HUES6 (cell line): ENCODE measurements at regions not wholly inside any gene's neighbourhood (a gene's known extent, or its start where the extent isn't known, plus 50 kb on each side); places are given as distances from the start of the nearest gene placed in this dataset.

Experiments
- H3K27ac ChIP-seq: 2 replicates; pipeline ENCODE4 v1.7.0; 2013; ENCODE audit warnings: low read depth, mild to moderate bottlenecking, low read length, inconsistent platforms
- H3K27me3 ChIP-seq: 2 replicates; pipeline ENCODE4 v1.6.1; 2013; ENCODE audit warnings: low read length; ENCODE audit not compliant: control insufficient read depth, insufficient read depth
- H3K36me3 ChIP-seq: 2 replicates; pipeline ENCODE4 v1.6.1; 2013; ENCODE audit warnings: low read length; ENCODE audit not compliant: control insufficient read depth, insufficient read depth
- H3K4me1 ChIP-seq: 2 replicates; pipeline ENCODE4 v1.6.1; 2013; ENCODE audit warnings: low read length; ENCODE audit not compliant: control insufficient read depth, insufficient read depth
- H3K4me3 ChIP-seq: 2 replicates; pipeline ENCODE4 v1.5.1; 2013; ENCODE audit warnings: low read depth, low read length
- H3K9ac ChIP-seq: one replicate; pipeline ENCODE4 v1.6.1; 2013; ENCODE audit warnings: mild to moderate bottlenecking, low read length
- H3K9me3 ChIP-seq: 2 replicates; pipeline ENCODE4 v1.6.1; 2013; ENCODE audit warnings: low read depth, low read length; ENCODE audit not compliant: control insufficient read depth, insufficient read depth

- peaks cover 21% of the 10 kb centered on the region for H3K4me1 ChIP-seq
- H3K9me3 ChIP-seq = no peaks in the 10 kb centered on the region
- H3K27ac ChIP-seq = peak overlapping the region; percentile 14; the same call in 1 of the 2 replicates
- H3K9ac ChIP-seq = no peak overlapping the region
- no peak overlapping the region for H3K4me3 ChIP-seq
- H3K27me3 ChIP-seq = no peaks in the 10 kb centered on the region
- H3K36me3 ChIP-seq = no peaks in the 10 kb centered on the region
Observed at GRCh38 chr9:71245651-71246050, 124.2 kb upstream of the TRPM3 start.

- H3K4me3 ChIP-seq = no peak overlapping the region
- no peak overlapping the region for H3K9ac ChIP-seq
- no peaks in the 10 kb centered on the region for H3K27me3 ChIP-seq
- H3K27ac ChIP-seq = no peak overlapping the region
- peaks cover 22% of the 10 kb centered on the region for H3K4me1 ChIP-seq
- no peaks in the 10 kb centered on the region for H3K36me3 ChIP-seq
- no peaks in the 10 kb centered on the region for H3K9me3 ChIP-seq
Observed at GRCh38 chr9:71243951-71244350, 122.5 kb upstream of the TRPM3 start.

DNA sequence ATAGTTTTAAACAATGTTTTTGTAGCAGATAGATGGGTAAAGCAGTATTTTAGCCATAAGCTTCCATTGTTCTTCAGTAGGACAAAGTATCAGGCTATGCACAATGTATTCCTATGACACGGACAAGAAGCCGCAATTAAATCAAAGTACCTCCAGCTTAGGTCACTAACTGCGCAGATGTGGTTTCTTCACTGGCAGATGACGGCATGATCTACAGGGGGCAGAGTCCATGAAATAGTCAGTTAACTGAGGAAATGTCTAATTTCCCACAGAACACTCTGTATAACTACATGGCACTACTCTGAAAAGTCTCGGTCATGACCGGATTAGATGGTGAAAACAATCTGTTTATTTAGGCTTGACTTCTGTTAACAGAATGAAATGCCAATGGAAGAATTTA, 120.7 kb upstream of the TRPM3 start:
- no peaks in the 10 kb centered on the region for H3K27me3 ChIP-seq
- H3K36me3 ChIP-seq = no peaks in the 10 kb centered on the region
- H3K9ac ChIP-seq = no peak overlapping the region
- no peak overlapping the region for H3K4me3 ChIP-seq
- H3K4me1 ChIP-seq = peaks cover 22% of the 10 kb centered on the region
- no peak overlapping the region for H3K27ac ChIP-seq
- no peaks in the 10 kb centered on the region for H3K9me3 ChIP-seq

GRCh38 chr9:71237051-71237450, 115.6 kb upstream of the TRPM3 start:
- Histone ChIP-seq H3K9me3 (no peaks in the 10 kb centered on the region), H3K27ac (no peak overlapping the region), H3K4me1 (peaks cover 6% of the 10 kb centered on the region; the same call in 1 of the 2 replicates), H3K4me3 (no peak overlapping the region), H3K27me3 (no peaks in the 10 kb centered on the region), H3K36me3 (no peaks in the 10 kb centered on the region), H3K9ac (no peak overlapping the region)

GRCh38 chr9:71233646-71234045, 112.2 kb upstream of the TRPM3 start:
- Histone ChIP-seq H3K36me3 (no peaks in the 10 kb centered on the region), H3K4me1 (no peaks in the 10 kb centered on the region), H3K9me3 (no peaks in the 10 kb centered on the region), H3K9ac (no peak overlapping the region), H3K27me3 (no peaks in the 10 kb centered on the region), H3K4me3 (no peak overlapping the region), H3K27ac (no peak overlapping the region)

DNA sequence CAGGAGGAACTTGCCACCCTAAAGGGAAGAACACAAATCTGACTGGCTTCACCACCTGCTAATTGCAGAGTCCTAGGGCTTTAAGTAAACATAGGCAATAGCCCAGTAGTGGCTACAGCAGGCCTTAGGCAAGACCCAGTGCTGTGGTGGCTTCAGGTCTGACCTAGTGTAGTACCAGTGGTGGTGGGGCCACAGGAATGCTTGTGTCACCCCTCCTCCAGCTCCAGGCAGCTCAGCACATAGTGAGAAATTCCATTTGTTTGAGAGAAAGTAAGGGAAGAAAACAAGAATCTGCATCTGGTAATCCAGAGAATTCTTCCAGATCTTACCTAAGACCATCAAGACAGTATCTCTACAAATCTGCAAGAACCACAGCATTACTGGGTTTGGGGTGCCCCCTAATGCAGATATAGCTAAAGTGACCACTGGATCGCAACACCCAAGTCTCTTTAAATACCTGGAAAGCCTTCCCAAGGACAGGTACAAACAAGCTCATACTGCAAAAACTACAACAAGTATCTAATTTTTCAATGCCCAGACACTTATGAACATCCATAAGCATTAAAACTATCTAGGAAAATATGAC, 102.6 kb upstream of the TRPM3 start:
- H3K9me3 ChIP-seq = no peaks in the 10 kb centered on the region
- H3K9ac ChIP-seq = no peak overlapping the region
- H3K4me1 ChIP-seq = peaks cover 12% of the 10 kb centered on the region
- H3K4me3 ChIP-seq = no peak overlapping the region
- no peaks in the 10 kb centered on the region for H3K27me3 ChIP-seq
- H3K36me3 ChIP-seq = no peaks in the 10 kb centered on the region
- no peak overlapping the region for H3K27ac ChIP-seq

GRCh38 chr9:71218774-71219173, 97.4 kb upstream of the TRPM3 start:
- no peaks in the 10 kb centered on the region for H3K36me3 ChIP-seq
- no peaks in the 10 kb centered on the region for H3K9me3 ChIP-seq
- no peaks in the 10 kb centered on the region for H3K27me3 ChIP-seq
- H3K4me3 ChIP-seq = no peak overlapping the region
- peaks cover 11% of the 10 kb centered on the region for H3K4me1 ChIP-seq
- no peak overlapping the region for H3K9ac ChIP-seq
- H3K27ac ChIP-seq = no peak overlapping the region

DNA sequence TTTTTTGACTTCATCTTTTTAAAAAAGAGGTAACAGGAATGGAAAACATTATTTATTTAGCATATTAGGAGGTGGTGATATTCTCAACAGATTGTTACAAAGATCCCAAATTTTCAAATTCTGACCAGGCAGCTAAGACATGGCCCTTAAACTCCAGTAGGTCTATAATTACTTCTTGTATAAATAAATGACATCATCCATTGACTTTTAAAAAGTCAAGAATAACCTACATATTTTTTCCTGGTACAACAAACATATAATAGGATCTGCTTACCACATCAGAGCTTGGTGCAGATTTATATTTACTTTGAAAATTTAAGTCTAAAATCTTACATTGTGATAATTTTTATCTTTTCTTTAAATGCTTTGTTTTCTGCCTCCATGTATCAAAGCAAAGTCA, 92.2 kb upstream of the TRPM3 start:
- no peaks in the 10 kb centered on the region for H3K9me3 ChIP-seq
- H3K27ac ChIP-seq = no peak overlapping the region
- no peak overlapping the region for H3K4me3 ChIP-seq
- no peaks in the 10 kb centered on the region for H3K27me3 ChIP-seq
- H3K4me1 ChIP-seq = peaks cover 5% of the 10 kb centered on the region; the same call in 1 of the 2 replicates
- no peak overlapping the region for H3K9ac ChIP-seq
- H3K36me3 ChIP-seq = no peaks in the 10 kb centered on the region

- no peaks in the 10 kb centered on the region for H3K27me3 ChIP-seq
Observed at GRCh38 chr9:71210326-71210725, 88.9 kb upstream of the TRPM3 start.

GRCh38 chr9:71209890-71210289, 88.5 kb upstream of the TRPM3 start:
- peaks cover 4% of the 10 kb centered on the region; the same call in 1 of the 2 replicates for H3K4me1 ChIP-seq
- no peak overlapping the region for H3K27ac ChIP-seq
- no peaks in the 10 kb centered on the region for H3K9me3 ChIP-seq
- no peaks in the 10 kb centered on the region for H3K27me3 ChIP-seq
- H3K4me3 ChIP-seq = no peak overlapping the region
- H3K9ac ChIP-seq = no peak overlapping the region
- no peaks in the 10 kb centered on the region for H3K36me3 ChIP-seq

More at GRCh38 chr9:71210326-71210725, 88.9 kb upstream of the TRPM3 start:
- Histone ChIP-seq H3K9ac (no peak overlapping the region), H3K27ac (no peak overlapping the region), H3K4me1 (peaks cover 4% of the 10 kb centered on the region; the same call in 1 of the 2 replicates), H3K36me3 (no peaks in the 10 kb centered on the region), H3K9me3 (no peaks in the 10 kb centered on the region), H3K4me3 (no peak overlapping the region)

GRCh38 chr9:71202931-71203330, 81.5 kb upstream of the TRPM3 start:
- no peaks in the 10 kb centered on the region for H3K27me3 ChIP-seq
- no peaks in the 10 kb centered on the region for H3K4me1 ChIP-seq
- H3K9ac ChIP-seq = no peak overlapping the region
- no peak overlapping the region for H3K27ac ChIP-seq
- H3K4me3 ChIP-seq = no peak overlapping the region
- no peaks in the 10 kb centered on the region for H3K36me3 ChIP-seq
- H3K9me3 ChIP-seq = no peaks in the 10 kb centered on the region; the same call in 1 of the 2 replicates
